ENCODE measurements at regions not wholly inside any gene's neighbourhood (a gene's known extent, or its start where the extent isn't known, plus 50 kb on each side); places are given as distances from the start of the nearest gene placed in this dataset.
"Not testable (repeated sequence)": the region's sequence is repeated elsewhere in the genome, so short reads cannot be mapped to it uniquely, and the experiment has no call there.

- in situ Hi-C loops (cut with HindIII; ENCODE audit: low sequenced_read_pairs) = no loop called here
- TF ChIP-seq CTCF (IDR thresholded peaks at IDR 0.05; ENCODE audit: low read depth, low read length, missing control alignments) = no peak
- DNase-seq (ENCODE audit: low read depth) = no peak
- no peak overlapping the region for H3K4me3 ChIP-seq (ENCODE audit: low read depth, low read length)
Measured at GRCh38 chr6:74356391-74356790, 660.4 kb downstream of the CD109 start.

- TF ChIP-seq CTCF (IDR thresholded peaks at IDR 0.05; ENCODE audit: low read depth, low read length, missing control alignments) = no peak
- no peak for DNase-seq (ENCODE audit: low read depth)
- no peak overlapping the region for H3K4me3 ChIP-seq (ENCODE audit: low read depth, low read length)
- in situ Hi-C loops (cut with HindIII; ENCODE audit: low sequenced_read_pairs) = no loop called here
Measured at GRCh38 chr6:74346936-74347535, 651.0 kb downstream of the CD109 start.

- DNase-seq (ENCODE audit: low read depth) = no peak
- TF ChIP-seq CTCF (IDR thresholded peaks at IDR 0.05; ENCODE audit: low read depth, low read length, missing control alignments) = peak; percentile 12
- in situ Hi-C loops (cut with HindIII; ENCODE audit: low sequenced_read_pairs) = no loop called here
- H3K4me3 ChIP-seq (ENCODE audit: low read depth, low read length) = no peak overlapping the region
Measured at GRCh38 chr6:74343804-74344203, 647.8 kb downstream of the CD109 start.

GRCh38 chr6:74343321-74343720 lies 647.3 kb downstream of the CD109 start:
- H3K4me3 ChIP-seq (ENCODE audit: low read depth, low read length); in situ Hi-C loops (cut with HindIII; ENCODE audit: low sequenced_read_pairs); DNase-seq (ENCODE audit: low read depth): not testable (repeated sequence)

GRCh38 chr6:74334722-74335121 lies 638.7 kb downstream of the CD109 start:
- in situ Hi-C loops (cut with HindIII; ENCODE audit: low sequenced_read_pairs) = no loop called here
- no peak for TF ChIP-seq CTCF (IDR thresholded peaks at IDR 0.05; ENCODE audit: low read depth, low read length, missing control alignments)
- H3K4me3 ChIP-seq (ENCODE audit: low read depth, low read length) = no peak overlapping the region
- no peak for DNase-seq (ENCODE audit: low read depth)

GRCh38 chr6:74333406-74333805 lies 637.4 kb downstream of the CD109 start:
- no peak for TF ChIP-seq CTCF (IDR thresholded peaks at IDR 0.05; ENCODE audit: low read depth, low read length, missing control alignments)
- no peak overlapping the region for H3K4me3 ChIP-seq (ENCODE audit: low read depth, low read length)
- in situ Hi-C loops (cut with HindIII; ENCODE audit: low sequenced_read_pairs) = no loop called here
- DNase-seq (ENCODE audit: low read depth) = no peak

GRCh38 chr6:74320715-74321114 lies 624.7 kb downstream of the CD109 start:
- no peak for DNase-seq (ENCODE audit: low read depth)
- TF ChIP-seq CTCF (IDR thresholded peaks at IDR 0.05; ENCODE audit: low read depth, low read length, missing control alignments) = no peak
- in situ Hi-C loops (cut with HindIII; ENCODE audit: low sequenced_read_pairs) = no loop called here
- no peak overlapping the region for H3K4me3 ChIP-seq (ENCODE audit: low read depth, low read length)
